Peyer's patch (tissue), 4 donors: ENCODE measurements at regions not wholly inside any gene's neighbourhood (a gene's known extent, or its start where the extent isn't known, plus 50 kb on each side); places are given as distances from the start of the nearest gene placed in this dataset.

ENCODE experiments used
- CTCF ChIP-seq, 6 experiments: fragments of 450-650 bp in 4 of 6; fragments of 200-600 bp in 2 of 6; sonication (generic) in 1 of 6; IDR thresholded peaks; one replicate each; pipeline ENCODE4 v1.5.1; 2017 to 2019; ENCODE audit warnings: antibody characterized with exemption in 6 of 6, mild to moderate bottlenecking in 3 of 6, moderate library complexity in 1 of 6
- POLR2A ChIP-seq, 2 donors: fragments of 450-650 bp; IDR thresholded peaks; one replicate each; pipeline ENCODE4 v1.5.1; 2017; ENCODE audit warnings: antibody characterized with exemption in 2 of 2, mild to moderate bottlenecking in 2 of 2, moderate library complexity in 2 of 2

- TF ChIP-seq CTCF (IDR thresholded peaks at IDR 0.05) (no peak), POLR2A (IDR thresholded peaks at IDR 0.05) (no peak)
These were observed 1720.6 kb upstream of the WWC1 start for GRCh38 chr5:166570865-166571264.
